ENCODE measurements at regions not wholly inside any gene's neighbourhood (a gene's known extent, or its start where the extent isn't known, plus 50 kb on each side); places are given as distances from the start of the nearest gene placed in this dataset.

DNA sequence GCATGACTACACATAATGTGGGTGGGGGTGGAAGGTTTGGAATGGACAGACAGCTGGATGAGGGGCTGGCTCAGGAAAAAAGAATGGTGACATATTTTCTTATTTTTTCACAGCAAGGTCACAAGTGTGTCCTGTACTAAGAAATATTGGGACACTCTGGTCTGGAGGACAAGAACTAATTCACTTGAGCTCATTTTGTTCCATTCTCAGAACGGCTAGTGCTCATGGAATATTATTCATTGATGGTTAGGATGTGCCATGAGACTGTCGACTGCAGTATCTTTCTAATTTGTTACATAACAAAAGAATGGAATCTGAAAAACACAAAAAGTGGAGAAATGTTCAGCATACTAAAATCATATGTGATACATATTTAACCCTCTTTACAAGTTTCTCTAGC lies 149.5 kb downstream of the BMP4 start:
- TF ChIP-seq, protein P1, sequence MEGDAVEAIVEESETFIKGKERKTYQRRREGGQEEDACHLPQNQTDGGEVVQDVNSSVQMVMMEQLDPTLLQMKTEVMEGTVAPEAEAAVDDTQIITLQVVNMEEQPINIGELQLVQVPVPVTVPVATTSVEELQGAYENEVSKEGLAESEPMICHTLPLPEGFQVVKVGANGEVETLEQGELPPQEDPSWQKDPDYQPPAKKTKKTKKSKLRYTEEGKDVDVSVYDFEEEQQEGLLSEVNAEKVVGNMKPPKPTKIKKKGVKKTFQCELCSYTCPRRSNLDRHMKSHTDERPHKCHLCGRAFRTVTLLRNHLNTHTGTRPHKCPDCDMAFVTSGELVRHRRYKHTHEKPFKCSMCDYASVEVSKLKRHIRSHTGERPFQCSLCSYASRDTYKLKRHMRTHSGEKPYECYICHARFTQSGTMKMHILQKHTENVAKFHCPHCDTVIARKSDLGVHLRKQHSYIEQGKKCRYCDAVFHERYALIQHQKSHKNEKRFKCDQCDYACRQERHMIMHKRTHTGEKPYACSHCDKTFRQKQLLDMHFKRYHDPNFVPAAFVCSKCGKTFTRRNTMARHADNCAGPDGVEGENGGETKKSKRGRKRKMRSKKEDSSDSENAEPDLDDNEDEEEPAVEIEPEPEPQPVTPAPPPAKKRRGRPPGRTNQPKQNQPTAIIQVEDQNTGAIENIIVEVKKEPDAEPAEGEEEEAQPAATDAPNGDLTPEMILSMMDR (IDR thresholded peaks at IDR 0.05) = no peak
- TF ChIP-seq EP300 (IDR thresholded peaks at IDR 0.05) = no peak
- TF ChIP-seq POLR2A (IDR thresholded peaks at IDR 0.05) = no peak

All from ovary (tissue), 3 donors.